ENCODE measurements at regions not wholly inside any gene's neighbourhood (a gene's known extent, or its start where the extent isn't known, plus 50 kb on each side); places are given as distances from the start of the nearest gene placed in this dataset.
"Not testable (repeated sequence)": the region's sequence is repeated elsewhere in the genome, so short reads cannot be mapped to it uniquely, and the experiment has no call there.

DNA sequence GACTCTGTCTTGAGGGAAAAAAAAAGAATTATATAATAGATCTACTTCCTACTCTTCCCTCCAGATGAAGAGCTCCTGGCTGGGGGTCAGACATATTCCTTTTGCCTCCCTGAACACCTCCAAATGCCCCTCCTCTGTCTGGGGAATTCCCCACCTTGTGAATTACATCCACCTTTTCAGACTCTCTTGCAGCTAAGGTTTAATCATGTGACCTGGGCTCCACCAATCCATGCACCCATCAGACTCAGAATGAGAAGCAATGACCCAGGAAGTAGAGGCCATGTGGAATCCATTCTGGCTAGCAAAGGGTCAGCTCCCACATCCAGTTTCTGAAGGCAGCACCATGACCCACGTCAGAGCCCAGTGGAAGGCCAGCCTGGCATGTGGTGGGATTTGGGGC, 93.6 kb upstream of the CUX1 start:
- Mint-ChIP-seq H3K4me1 (no peaks in the 10 kb centered on the region), H3K9me3 (peaks cover 4% of the 10 kb centered on the region)

DNA sequence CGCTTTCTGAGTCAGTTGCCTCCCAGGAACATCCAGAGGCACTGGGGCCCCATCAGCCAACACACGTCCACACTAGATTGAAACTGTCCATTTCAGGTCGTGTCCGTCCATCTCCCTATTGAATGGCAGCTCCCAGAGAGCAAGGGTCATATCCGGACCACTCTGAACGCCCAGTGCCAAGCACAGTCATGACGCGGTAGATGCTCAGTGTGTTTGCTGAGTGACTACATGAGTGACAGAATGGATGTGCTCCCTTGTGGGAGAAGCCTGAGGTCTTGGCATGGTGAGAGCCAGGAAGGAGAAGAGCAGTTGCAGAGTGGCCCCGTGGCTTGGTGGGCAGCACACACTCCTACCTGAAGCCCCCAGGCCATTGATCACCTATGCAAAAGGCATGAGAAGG, 92.5 kb upstream of the CUX1 start:
- H3K27me3 Mint-ChIP-seq (ENCODE audit: low read depth): no peaks in the 10 kb centered on the region
- no peak overlapping the region for H3K27ac Mint-ChIP-seq
- H3K4me3 Mint-ChIP-seq: no peak overlapping the region
- H3K36me3 Mint-ChIP-seq: no peaks in the 10 kb centered on the region
- DNase-seq (ENCODE audit: low spot score in 2 of 2, unreplicated experiment in 2 of 2): no peak
- H3K4me1 Mint-ChIP-seq: peaks cover 7% of the 10 kb centered on the region
- peaks cover 4% of the 10 kb centered on the region for H3K9me3 Mint-ChIP-seq
- TF ChIP-seq, protein P1, sequence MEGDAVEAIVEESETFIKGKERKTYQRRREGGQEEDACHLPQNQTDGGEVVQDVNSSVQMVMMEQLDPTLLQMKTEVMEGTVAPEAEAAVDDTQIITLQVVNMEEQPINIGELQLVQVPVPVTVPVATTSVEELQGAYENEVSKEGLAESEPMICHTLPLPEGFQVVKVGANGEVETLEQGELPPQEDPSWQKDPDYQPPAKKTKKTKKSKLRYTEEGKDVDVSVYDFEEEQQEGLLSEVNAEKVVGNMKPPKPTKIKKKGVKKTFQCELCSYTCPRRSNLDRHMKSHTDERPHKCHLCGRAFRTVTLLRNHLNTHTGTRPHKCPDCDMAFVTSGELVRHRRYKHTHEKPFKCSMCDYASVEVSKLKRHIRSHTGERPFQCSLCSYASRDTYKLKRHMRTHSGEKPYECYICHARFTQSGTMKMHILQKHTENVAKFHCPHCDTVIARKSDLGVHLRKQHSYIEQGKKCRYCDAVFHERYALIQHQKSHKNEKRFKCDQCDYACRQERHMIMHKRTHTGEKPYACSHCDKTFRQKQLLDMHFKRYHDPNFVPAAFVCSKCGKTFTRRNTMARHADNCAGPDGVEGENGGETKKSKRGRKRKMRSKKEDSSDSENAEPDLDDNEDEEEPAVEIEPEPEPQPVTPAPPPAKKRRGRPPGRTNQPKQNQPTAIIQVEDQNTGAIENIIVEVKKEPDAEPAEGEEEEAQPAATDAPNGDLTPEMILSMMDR (IDR thresholded peaks at IDR 0.05; ENCODE audit: unreplicated experiment): no peak

More for the DNA sequence above, 93.6 kb upstream of the CUX1 start:
- TF ChIP-seq, protein P1 (IDR thresholded peaks at IDR 0.05; ENCODE audit: unreplicated experiment): no peak
- no peaks in the 10 kb centered on the region for H3K27me3 Mint-ChIP-seq (ENCODE audit: low read depth)
- H3K4me3 Mint-ChIP-seq: no peak overlapping the region
- no peak overlapping the region for H3K27ac Mint-ChIP-seq
- H3K36me3 Mint-ChIP-seq: no peaks in the 10 kb centered on the region
- DNase-seq (ENCODE audit: low spot score in 2 of 2, unreplicated experiment in 2 of 2): no peak

DNA sequence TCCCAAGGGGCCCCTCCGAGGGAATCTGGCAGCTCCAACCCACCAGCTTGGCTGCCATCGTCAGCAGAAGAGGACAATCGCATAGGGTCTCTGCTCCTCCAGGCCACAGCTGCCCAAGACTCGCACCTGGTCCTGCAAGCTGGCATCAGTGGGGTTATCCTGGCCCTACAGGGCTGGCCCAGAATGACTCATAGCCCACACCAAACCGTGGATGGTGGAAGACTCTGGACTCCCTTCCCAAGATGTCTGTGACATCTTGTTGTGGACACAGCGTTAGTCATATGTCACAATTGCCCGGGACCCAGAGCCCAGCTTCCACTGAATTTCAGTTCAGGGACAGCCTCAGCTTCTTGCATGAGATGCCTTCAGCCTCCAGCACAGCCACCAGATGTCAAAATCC, 91.5 kb upstream of the CUX1 start:
- Mint-ChIP-seq H3K4me1 (peaks cover 7% of the 10 kb centered on the region), H3K36me3 (no peaks in the 10 kb centered on the region), H3K27ac (no peak overlapping the region), H3K9me3 (peaks cover 4% of the 10 kb centered on the region), H3K27me3 (ENCODE audit: low read depth) (no peaks in the 10 kb centered on the region), H3K4me3 (no peak overlapping the region)
- TF ChIP-seq, protein P1 (IDR thresholded peaks at IDR 0.05; ENCODE audit: unreplicated experiment): no peak
- DNase-seq (ENCODE audit: low spot score in 2 of 2, unreplicated experiment in 2 of 2): no peak

DNA sequence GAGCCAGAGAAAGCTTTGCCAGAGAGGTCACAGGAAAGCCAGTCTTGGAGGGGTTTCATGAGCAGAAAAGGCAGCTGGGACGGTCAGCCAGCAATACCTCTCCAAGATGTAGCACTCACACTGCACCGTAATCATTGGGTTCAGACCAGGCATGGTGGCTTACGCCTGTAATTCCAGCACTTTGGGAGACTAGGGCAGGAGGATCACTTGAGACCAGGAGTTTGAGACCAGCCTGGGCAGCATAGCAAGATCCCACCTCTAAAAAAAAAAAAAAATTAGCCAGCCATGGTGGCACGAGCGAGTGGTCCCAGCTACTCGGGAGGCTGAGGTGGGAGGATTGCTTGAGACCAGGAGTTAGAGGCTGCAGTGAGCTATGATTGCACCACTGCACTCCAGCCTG, 90.2 kb upstream of the CUX1 start:
- TF ChIP-seq, protein P1 (IDR thresholded peaks at IDR 0.05; ENCODE audit: unreplicated experiment): no peak
- DNase-seq (ENCODE audit: low spot score in 2 of 2, unreplicated experiment in 2 of 2): no peak
- H3K27me3 Mint-ChIP-seq (ENCODE audit: low read depth): peaks cover 2% of the 10 kb centered on the region
- no peaks in the 10 kb centered on the region for H3K36me3 Mint-ChIP-seq
- H3K4me3 Mint-ChIP-seq: no peak overlapping the region
- peaks cover 12% of the 10 kb centered on the region for H3K4me1 Mint-ChIP-seq
- peaks cover 4% of the 10 kb centered on the region for H3K9me3 Mint-ChIP-seq
- H3K27ac Mint-ChIP-seq: no peak overlapping the region

DNA sequence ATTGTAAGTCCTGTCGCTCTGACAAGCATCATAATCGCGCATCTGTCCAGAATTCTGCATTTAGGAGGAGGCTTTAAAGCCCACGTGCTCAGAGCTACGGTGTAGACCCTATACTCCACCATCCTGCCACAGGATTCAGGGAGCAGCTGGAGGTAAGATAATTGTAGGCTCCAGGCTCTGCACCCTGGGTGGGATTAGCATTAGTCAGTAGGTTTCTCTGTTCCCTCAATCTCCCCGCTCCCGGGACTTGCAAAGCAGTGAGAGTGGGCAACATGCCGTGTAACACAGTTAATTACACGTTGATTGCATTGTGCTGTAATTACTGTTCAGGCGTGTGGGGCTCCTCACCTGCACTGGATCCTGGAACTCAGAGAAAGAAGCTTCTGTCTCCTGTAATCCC, 89.3 kb upstream of the CUX1 start:
- Mint-ChIP-seq H3K27me3 (ENCODE audit: low read depth) (peaks cover 2% of the 10 kb centered on the region), H3K27ac (no peak overlapping the region), H3K9me3 (peaks cover 4% of the 10 kb centered on the region), H3K36me3 (no peaks in the 10 kb centered on the region), H3K4me3 (no peak overlapping the region), H3K4me1 (peaks cover 12% of the 10 kb centered on the region)
- DNase-seq (ENCODE audit: low spot score in 2 of 2, unreplicated experiment in 2 of 2): no peak
- TF ChIP-seq, protein P1 (IDR thresholded peaks at IDR 0.05; ENCODE audit: unreplicated experiment): no peak

DNA sequence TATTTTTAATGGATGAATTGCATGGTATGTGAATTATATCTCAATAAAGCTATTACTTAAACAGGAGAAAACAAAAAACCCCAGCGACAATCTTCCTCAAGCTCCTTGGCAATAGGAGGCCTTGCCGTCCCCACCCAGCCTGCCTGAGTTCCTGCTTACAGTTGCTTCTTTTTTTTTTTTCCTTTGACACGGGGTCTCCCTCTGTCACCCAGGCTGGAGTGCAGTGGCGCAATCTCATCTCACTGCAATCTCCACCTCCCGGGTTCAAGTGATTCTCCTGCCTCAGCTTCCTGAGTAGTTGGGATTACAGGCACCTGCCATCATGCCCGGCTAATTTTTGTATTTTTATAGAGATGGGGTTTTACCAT, 88.6 kb upstream of the CUX1 start:
- not testable (repeated sequence) for DNase-seq (ENCODE audit: low spot score in 2 of 2, unreplicated experiment in 2 of 2); H3K27me3 Mint-ChIP-seq (ENCODE audit: low read depth); H3K9me3 Mint-ChIP-seq; H3K4me3 Mint-ChIP-seq; H3K36me3 Mint-ChIP-seq
- H3K4me1 Mint-ChIP-seq: peaks cover 17% of the 10 kb centered on the region
- peak overlapping the region; percentile 53 for H3K27ac Mint-ChIP-seq
